Kidney epithelial cell (primary cell): ENCODE measurements at regions not wholly inside any gene's neighbourhood (a gene's known extent, or its start where the extent isn't known, plus 50 kb on each side); places are given as distances from the start of the nearest gene placed in this dataset.

Source experiments
- DNase-seq: peaks from one replicate; pipeline ENCODE4 v3.0.0-alpha.2; 2010; ENCODE audit warnings: low read depth
- H3K27me3 ChIP-seq: 2 replicates; pipeline ENCODE4 v1.6.0; 2011; ENCODE audit warnings: low read length; ENCODE audit not compliant: control insufficient read depth, insufficient read depth
- H3K36me3 ChIP-seq: 2 replicates; pipeline ENCODE4 v1.5.1; 2011; ENCODE audit warnings: low read length; ENCODE audit not compliant: control insufficient read depth, insufficient read depth
- H3K4me3 ChIP-seq: 2 replicates; pipeline ENCODE4 v1.5.1; 2011; ENCODE audit warnings: low read depth, mild to moderate bottlenecking, control low read depth, low read length
- CTCF ChIP-seq: IDR thresholded peaks from 2 replicates; pipeline ENCODE4 v1.5.1; 2011; ENCODE audit warnings: mild to moderate bottlenecking, moderate library complexity, low read length, control low read depth, inconsistent platforms; ENCODE audit not compliant: insufficient read depth, poor library complexity, severe bottlenecking

- Histone ChIP-seq H3K36me3 (no peaks in the 10 kb centered on the region), H3K27me3 (no peaks in the 10 kb centered on the region), H3K4me3 (no peak overlapping the region)
- TF ChIP-seq CTCF, result no peak
- no peak for DNase-seq
These were observed 257.0 kb upstream of the ADGRL2 start for GRCh38 chr1:81543764-81544163.

GRCh38 chr1:81542196-81542595 lies 258.5 kb upstream of the ADGRL2 start:
- H3K27me3 ChIP-seq, result no peaks in the 10 kb centered on the region
- H3K4me3 ChIP-seq, result no peak overlapping the region
- H3K36me3 ChIP-seq, result no peaks in the 10 kb centered on the region
- TF ChIP-seq CTCF, result no peak
- no peak for DNase-seq

GRCh38 chr1:81540216-81540615 lies 260.5 kb upstream of the ADGRL2 start:
- TF ChIP-seq CTCF, result no peak
- DNase-seq, result no peak
- H3K27me3 ChIP-seq, result no peaks in the 10 kb centered on the region

GRCh38 chr1:81529014-81529413 lies 271.7 kb upstream of the ADGRL2 start:
- Histone ChIP-seq H3K4me3 (no peak overlapping the region), H3K27me3 (no peaks in the 10 kb centered on the region), H3K36me3 (no peaks in the 10 kb centered on the region)
- TF ChIP-seq CTCF, result no peak
- no peak for DNase-seq

More at GRCh38 chr1:81540216-81540615, 260.5 kb upstream of the ADGRL2 start:
- no peaks in the 10 kb centered on the region for H3K36me3 ChIP-seq
- no peak overlapping the region for H3K4me3 ChIP-seq

GRCh38 chr1:81525085-81525484 lies 275.6 kb upstream of the ADGRL2 start:
- H3K4me3 ChIP-seq, result no peak overlapping the region
- DNase-seq, result no peak
- H3K27me3 ChIP-seq, result no peaks in the 10 kb centered on the region
- H3K36me3 ChIP-seq, result no peaks in the 10 kb centered on the region
- no peak for TF ChIP-seq CTCF

GRCh38 chr1:81519987-81520386 lies 280.7 kb upstream of the ADGRL2 start:
- DNase-seq, result no peak
- TF ChIP-seq CTCF, result no peak
- no peaks in the 10 kb centered on the region for H3K27me3 ChIP-seq
- H3K36me3 ChIP-seq, result no peaks in the 10 kb centered on the region
- no peak overlapping the region for H3K4me3 ChIP-seq
